MM.1S (cell line): ENCODE measurements at regions not wholly inside any gene's neighbourhood (a gene's known extent, or its start where the extent isn't known, plus 50 kb on each side); places are given as distances from the start of the nearest gene placed in this dataset.

ENCODE experiments used
- DNase-seq: peaks from one replicate; pipeline ENCODE4 v3.0.0-alpha.2; 2015
- H2AFZ ChIP-seq: fragments of 300-600 bp; sonication (generic); 2 replicates; pipeline ENCODE4 v1.6.0; 2016; ENCODE audit warnings: antibody characterized with exemption, low read length
- H3F3A ChIP-seq: fragments of 300-600 bp; sonication (generic); 2 replicates; pipeline ENCODE4 v1.6.1; 2016; ENCODE audit warnings: mild to moderate bottlenecking, antibody characterized with exemption, low read length, moderate library complexity, mixed read lengths; ENCODE audit not compliant: insufficient read depth
- H3K27ac ChIP-seq: fragments of 300-600 bp; sonication (generic); 2 replicates; pipeline ENCODE4 v1.5.1; 2016; ENCODE audit warnings: mild to moderate bottlenecking, low read length
- H3K27me3 ChIP-seq: fragments of 300-600 bp; sonication (generic); replicated peaks from 2 replicates; pipeline ENCODE4 v1.6.0; 2016; ENCODE audit warnings: low read length; ENCODE audit not compliant: insufficient read depth
- H3K36me3 ChIP-seq: fragments of 300-600 bp; sonication (generic); replicated peaks from 2 replicates; pipeline ENCODE4 v1.6.1; 2016; ENCODE audit warnings: mild to moderate bottlenecking, low read length, mixed read lengths; ENCODE audit not compliant: insufficient read depth
- H3K4me1 ChIP-seq: fragments of 300-600 bp; sonication (generic); 2 replicates; pipeline ENCODE4 v1.6.1; 2016; ENCODE audit warnings: low read length, mixed read lengths
- H3K4me2 ChIP-seq: fragments of 300-600 bp; sonication (generic); 2 replicates; pipeline ENCODE4 v1.6.0; 2016; ENCODE audit warnings: low read depth, low read length
- H3K4me3 ChIP-seq: fragments of 300-600 bp; sonication (generic); 2 replicates; pipeline ENCODE4 v1.5.1; 2016; ENCODE audit warnings: low read length, mixed read lengths
- H3K79me2 ChIP-seq: fragments of 300-600 bp; sonication (generic); 2 replicates; pipeline ENCODE4 v1.6.1; 2016; ENCODE audit warnings: mixed run types, low read length, mixed read lengths
- H3K9ac ChIP-seq: fragments of 300-600 bp; sonication (generic); 2 replicates; pipeline ENCODE4 v1.6.1; 2016; ENCODE audit warnings: low read length, mixed read lengths
- H3K9me2 ChIP-seq: fragments of 300-600 bp; sonication (generic); replicated peaks from 2 replicates; pipeline ENCODE4 v1.6.1; 2016; ENCODE audit warnings: mild to moderate bottlenecking, low read length, mixed read lengths; ENCODE audit not compliant: insufficient read depth
- H3K9me3 ChIP-seq: fragments of 300-600 bp; sonication (generic); replicated peaks from 2 replicates; pipeline ENCODE4 v1.6.1; 2016; ENCODE audit warnings: mild to moderate bottlenecking, low read length, mixed read lengths; ENCODE audit not compliant: insufficient read depth
- H4K20me1 ChIP-seq: fragments of 300-600 bp; sonication (generic); 2 replicates; pipeline ENCODE4 v1.6.1; 2016; ENCODE audit warnings: mild to moderate bottlenecking, low read length, moderate library complexity, mixed read lengths; ENCODE audit not compliant: insufficient read depth
- EZH2 ChIP-seq: fragments of 300-600 bp; sonication (generic); optimal IDR thresholded peaks from 2 replicates; pipeline ENCODE3; 2017; ENCODE audit warnings: low read depth, mild to moderate bottlenecking, antibody characterized with exemption, low read length, mixed read lengths
- EZH2phosphoT487 ChIP-seq: fragments of 300-600 bp; sonication (generic); IDR thresholded peaks from 2 replicates; pipeline ENCODE4 v1.6.1; 2018; ENCODE audit warnings: antibody characterized with exemption, low read length
- TF ChIP-seq, protein P1 (sequence below): fragments of 300-600 bp; sonication (generic); IDR thresholded peaks from 2 replicates; pipeline ENCODE4 v1.5.1; 2016; ENCODE audit warnings: antibody characterized with exemption, low read length, mixed read lengths

DNA sequence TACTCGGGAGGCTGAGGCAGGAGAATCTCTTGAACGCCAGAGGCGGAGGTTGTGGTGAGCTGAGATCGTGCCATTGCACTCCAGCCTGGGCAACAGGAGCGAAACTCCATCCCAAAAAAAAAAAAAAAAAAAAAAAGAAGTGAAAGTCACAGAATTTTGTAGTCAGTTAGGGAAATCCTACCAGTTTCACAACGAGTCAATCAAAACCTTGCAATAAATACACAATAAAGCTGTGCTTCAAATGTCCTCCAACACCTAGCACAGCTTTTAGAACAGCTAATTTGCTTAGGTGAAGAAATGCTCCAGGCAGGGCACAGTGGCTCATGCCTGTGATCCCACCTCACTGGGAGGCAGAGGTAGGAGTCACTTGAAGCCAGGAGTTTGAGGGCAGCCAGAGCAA, 112.8 kb upstream of the ATF7IP start:
- no peak overlapping the region for H2AFZ ChIP-seq
- H3K9me2 ChIP-seq: no peaks in the 10 kb centered on the region
- no peaks in the 10 kb centered on the region for H3K9me3 ChIP-seq
- TF ChIP-seq, protein P1, sequence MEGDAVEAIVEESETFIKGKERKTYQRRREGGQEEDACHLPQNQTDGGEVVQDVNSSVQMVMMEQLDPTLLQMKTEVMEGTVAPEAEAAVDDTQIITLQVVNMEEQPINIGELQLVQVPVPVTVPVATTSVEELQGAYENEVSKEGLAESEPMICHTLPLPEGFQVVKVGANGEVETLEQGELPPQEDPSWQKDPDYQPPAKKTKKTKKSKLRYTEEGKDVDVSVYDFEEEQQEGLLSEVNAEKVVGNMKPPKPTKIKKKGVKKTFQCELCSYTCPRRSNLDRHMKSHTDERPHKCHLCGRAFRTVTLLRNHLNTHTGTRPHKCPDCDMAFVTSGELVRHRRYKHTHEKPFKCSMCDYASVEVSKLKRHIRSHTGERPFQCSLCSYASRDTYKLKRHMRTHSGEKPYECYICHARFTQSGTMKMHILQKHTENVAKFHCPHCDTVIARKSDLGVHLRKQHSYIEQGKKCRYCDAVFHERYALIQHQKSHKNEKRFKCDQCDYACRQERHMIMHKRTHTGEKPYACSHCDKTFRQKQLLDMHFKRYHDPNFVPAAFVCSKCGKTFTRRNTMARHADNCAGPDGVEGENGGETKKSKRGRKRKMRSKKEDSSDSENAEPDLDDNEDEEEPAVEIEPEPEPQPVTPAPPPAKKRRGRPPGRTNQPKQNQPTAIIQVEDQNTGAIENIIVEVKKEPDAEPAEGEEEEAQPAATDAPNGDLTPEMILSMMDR: no peak
- TF ChIP-seq EZH2phosphoT487 (no peak), EZH2 (no peak)
- H3K4me2 ChIP-seq: no peak overlapping the region
- H4K20me1 ChIP-seq: no peaks in the 10 kb centered on the region
- no peak overlapping the region for H3K4me3 ChIP-seq
- 0 out of 2 replicates have a peak, but pooled peaks cover 7% of the 10 kb centered on the region for H3F3A ChIP-seq
- H3K27me3 ChIP-seq: no peaks in the 10 kb centered on the region
- H3K27ac ChIP-seq: no peak overlapping the region
- H3K79me2 ChIP-seq: no peaks in the 10 kb centered on the region
- no peak overlapping the region for H3K9ac ChIP-seq
- no peaks in the 10 kb centered on the region for H3K36me3 ChIP-seq
- no peak for DNase-seq
- H3K4me1 ChIP-seq: peaks cover 7% of the 10 kb centered on the region

GRCh38 chr12:14253496-14253895, 112.0 kb upstream of the ATF7IP start:
- DNase-seq: no peak
- Histone ChIP-seq H3K27me3 (no peaks in the 10 kb centered on the region), H3K4me1 (peaks cover 14% of the 10 kb centered on the region), H3K4me2 (no peak overlapping the region), H3K27ac (no peak overlapping the region), H3K9me3 (no peaks in the 10 kb centered on the region), H2AFZ (no peak overlapping the region), H3K79me2 (no peaks in the 10 kb centered on the region), H3K9me2 (no peaks in the 10 kb centered on the region), H3K4me3 (no peak overlapping the region), H3K9ac (no peak overlapping the region), H3F3A (0 out of 2 replicates have a peak, but pooled peaks cover 7% of the 10 kb centered on the region), H3K36me3 (no peaks in the 10 kb centered on the region), H4K20me1 (no peaks in the 10 kb centered on the region)
- TF ChIP-seq, protein P1: no peak
- TF ChIP-seq EZH2phosphoT487: no peak
- no peak for TF ChIP-seq EZH2

DNA sequence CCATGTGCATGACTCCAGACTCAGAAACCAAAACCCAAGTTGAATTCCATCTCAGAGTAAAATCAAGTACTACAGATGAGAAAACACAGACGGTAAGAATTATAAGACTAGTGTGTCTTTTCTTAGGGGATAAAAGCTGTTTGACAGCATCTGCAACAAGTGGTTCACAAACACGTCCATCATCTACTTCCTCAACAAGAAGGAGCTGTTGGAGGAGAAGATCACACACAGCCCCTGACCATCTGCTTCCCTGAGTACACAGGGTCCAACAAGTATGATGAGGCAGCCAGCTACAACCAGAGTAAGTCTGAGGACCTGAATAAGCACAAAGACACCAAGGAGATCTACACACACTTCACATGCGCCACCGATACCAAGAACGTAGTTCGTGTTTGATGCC, 110.7 kb upstream of the ATF7IP start:
- H2AFZ ChIP-seq: no peak overlapping the region
- no peaks in the 10 kb centered on the region for H4K20me1 ChIP-seq
- TF ChIP-seq EZH2phosphoT487 (no peak), EZH2 (no peak)
- TF ChIP-seq, protein P1: no peak
- H3K27ac ChIP-seq: no peak overlapping the region
- H3K9ac ChIP-seq: no peak overlapping the region
- H3K36me3 ChIP-seq: no peaks in the 10 kb centered on the region
- DNase-seq: no peak
- no peak overlapping the region for H3K4me3 ChIP-seq
- H3K4me1 ChIP-seq: peaks cover 14% of the 10 kb centered on the region
- H3K79me2 ChIP-seq: no peaks in the 10 kb centered on the region
- H3K9me3 ChIP-seq: no peaks in the 10 kb centered on the region
- H3K4me2 ChIP-seq: no peak overlapping the region
- H3K9me2 ChIP-seq: no peaks in the 10 kb centered on the region
- no peaks in the 10 kb centered on the region for H3K27me3 ChIP-seq
- 0 out of 2 replicates have a peak, but pooled peaks cover 7% of the 10 kb centered on the region for H3F3A ChIP-seq
